ENCODE measurements at regions not wholly inside any gene's neighbourhood (a gene's known extent, or its start where the extent isn't known, plus 50 kb on each side); places are given as distances from the start of the nearest gene placed in this dataset.
"Not testable (repeated sequence)": the region's sequence is repeated elsewhere in the genome, so short reads cannot be mapped to it uniquely, and the experiment has no call there.

GRCh38 chr6:115214283-115214682 lies 846.4 kb downstream of the FRK start:
- DNase-seq = no peak

DNA sequence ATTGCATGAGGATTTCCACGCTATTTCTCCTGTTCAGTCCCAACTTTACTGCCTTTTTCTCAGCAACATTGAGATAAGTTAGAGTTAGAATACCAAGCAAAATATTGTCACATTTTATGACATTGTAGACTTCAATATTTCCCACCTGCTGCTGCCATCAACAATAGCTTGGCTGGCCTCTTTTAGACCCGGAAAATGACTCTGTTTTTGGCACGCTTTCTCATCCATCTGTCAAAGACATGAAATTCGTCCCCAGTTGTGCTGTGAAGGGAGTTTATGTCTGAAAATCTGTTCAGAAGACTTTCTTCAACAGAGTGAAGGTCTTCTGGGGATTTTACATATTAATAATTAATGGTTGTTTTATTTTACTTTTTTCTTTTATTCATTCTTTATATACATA lies 857.3 kb downstream of the FRK start:
- DNase-seq = no peak

DNA sequence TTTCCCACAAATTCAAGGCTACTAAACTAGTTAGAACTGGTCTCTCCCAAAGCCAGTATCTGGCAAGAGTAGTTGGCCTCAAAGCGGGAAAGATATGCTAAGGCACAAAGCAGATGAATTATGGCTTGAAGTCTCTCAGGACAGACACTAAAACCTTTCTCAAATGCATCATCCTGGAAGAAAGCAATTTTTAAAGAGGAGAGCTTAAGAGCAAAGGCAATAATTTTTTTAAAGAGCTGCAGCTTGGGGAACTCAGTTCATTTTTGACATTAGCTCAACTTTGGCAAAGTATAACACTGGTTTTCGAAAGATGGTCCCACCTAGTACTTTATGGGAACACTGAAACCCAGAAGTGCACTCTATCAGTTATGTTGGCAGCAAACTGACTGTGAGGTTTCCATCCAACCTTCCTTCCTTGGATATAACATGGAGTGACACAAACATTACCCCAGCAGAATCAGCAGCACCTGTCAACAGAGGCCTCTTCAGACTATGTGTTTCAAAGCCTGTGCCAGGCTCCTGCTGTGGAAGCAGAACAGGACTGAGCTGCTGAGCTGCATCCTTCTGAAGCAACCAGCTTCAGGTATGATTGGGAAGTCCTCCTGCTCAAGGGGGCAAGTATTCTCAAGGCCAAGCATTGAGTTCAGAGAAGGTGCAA lies 852.3 kb upstream of the HS3ST5 start:
- DNase-seq = no peak

DNA sequence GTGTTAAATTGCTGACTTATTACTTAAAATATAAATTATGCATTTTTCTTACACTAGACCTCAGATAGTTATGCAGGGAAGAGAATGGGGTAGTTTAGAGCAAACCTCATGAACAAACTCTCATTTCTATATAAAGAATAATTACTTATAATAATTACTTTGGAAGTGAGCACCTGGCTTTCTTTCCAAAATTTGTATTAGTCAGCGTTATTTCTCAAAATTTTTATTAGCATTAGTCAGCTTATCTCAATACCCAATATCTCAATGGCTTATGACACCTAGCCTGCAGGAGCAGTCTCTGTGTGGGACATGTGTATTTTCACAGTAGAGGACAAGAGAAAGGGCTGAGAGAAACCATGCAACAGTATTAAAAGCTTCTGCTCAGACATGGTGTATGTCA lies 849.2 kb upstream of the HS3ST5 start:
- DNase-seq = no peak

- DNase-seq = no peak
Observed at GRCh38 chr6:115190534-115190933, 847.7 kb upstream of the HS3ST5 start.

DNA sequence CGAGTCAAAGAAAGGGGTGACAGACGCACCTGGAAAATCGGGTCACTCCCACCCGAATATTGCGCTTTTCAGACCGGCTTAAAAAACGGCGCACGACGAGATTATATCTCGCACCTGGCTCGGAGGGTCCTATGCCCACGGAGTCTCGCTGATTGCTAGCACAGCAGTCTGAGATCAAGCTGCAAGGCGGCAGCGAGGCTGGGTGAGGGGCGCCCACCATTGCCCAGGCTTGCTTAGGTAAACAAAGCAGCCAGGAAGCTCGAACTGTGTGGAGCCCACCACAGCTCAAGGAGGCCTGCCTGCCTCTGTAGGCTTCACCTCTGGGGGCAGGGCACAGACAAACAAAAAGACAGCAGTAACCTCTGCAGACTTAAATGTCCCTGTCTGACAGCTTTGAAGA lies 832.6 kb upstream of the HS3ST5 start:
- DNase-seq = not testable (repeated sequence)

DNA sequence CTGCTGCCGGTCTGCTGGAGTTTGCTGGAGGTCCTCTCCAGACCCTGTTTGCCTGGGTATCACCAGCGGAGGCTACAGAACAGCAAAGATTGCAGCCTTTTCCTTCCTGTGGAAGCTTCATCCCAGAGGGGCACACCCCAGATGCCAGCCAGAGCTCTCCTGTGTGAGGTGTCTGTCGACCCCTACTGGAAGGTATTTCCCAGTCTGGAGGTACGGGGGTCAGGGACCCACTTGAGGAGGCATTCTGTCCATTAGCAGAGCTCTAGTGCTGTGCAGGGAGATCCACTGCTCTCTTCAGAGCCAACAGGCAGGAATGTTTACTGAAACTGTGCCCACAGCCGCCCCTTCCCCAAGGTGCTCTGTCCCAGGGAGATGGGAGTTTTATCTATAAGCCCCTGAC lies 823.1 kb upstream of the HS3ST5 start:
- DNase-seq = not testable (repeated sequence)

DNA sequence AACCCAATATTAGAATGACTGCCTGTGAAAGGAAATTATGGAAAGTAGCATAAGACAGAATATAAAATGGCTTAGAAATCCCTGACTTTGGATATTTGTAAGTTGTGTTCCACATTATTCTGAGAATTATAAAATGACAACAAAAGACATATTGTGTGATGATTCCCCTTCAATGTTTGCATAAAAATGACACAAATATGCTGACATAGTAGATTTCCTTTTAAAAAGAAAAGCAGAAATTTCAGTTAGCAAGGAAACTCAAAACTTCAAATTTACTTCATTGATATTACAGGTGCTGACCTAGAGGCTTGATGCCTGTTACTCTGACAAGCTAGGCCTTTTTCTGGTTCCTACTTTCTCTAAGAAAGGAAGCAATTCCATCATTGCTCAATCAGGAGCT lies 816.9 kb upstream of the HS3ST5 start:
- no peak for DNase-seq

DNA sequence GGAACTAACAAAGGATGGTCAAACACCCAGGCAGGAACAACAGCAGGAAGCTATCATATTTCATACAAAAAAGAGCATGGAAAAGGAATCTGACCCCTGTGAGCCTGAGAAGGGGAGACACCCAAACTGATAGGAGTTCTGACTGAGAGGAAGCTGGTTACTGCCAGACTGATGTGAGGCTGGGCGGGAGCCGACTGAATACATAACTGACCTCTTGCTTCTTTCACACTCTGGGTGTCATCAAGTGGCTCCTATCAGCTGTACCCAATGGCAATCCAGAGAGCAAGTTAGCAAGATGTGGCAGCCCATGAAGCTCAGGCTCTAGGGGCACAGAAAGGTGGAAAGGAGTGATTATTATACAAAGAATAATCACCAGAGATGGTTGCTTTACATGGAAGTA lies 795.1 kb upstream of the HS3ST5 start:
- DNase-seq = peak in 1 of 2 experiments; percentile 2

DNA sequence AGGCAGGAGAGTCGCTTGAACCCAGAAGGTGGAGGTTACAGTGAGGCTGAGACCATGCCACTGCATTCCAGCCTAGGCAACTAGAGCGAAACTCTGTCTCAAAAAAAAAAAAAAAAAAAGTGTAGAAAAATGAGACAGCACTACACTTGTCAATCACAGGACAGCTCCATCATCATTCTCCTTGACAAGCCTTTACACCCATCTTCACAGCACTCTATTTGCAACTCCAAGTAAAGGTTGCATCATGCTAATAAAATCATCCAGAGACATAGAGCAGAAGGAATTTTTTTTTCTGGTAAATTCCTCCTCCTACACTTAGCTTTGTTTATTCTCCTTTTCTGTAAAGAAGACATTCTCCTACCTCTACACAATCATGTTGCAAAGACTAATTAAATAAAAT lies 791.0 kb upstream of the HS3ST5 start:
- no peak for DNase-seq

GRCh38 chr6:115131709-115132490 lies 789.1 kb upstream of the HS3ST5 start:
- DNase-seq = no peak

GRCh38 chr6:115121513-115121912 lies 778.7 kb upstream of the HS3ST5 start:
- DNase-seq = not testable (repeated sequence)

- DNase-seq = no peak
Observed at GRCh38 chr6:115120391-115120790, 777.6 kb upstream of the HS3ST5 start.

GRCh38 chr6:115091461-115091860 lies 748.6 kb upstream of the HS3ST5 start:
- DNase-seq = no peak

DNA sequence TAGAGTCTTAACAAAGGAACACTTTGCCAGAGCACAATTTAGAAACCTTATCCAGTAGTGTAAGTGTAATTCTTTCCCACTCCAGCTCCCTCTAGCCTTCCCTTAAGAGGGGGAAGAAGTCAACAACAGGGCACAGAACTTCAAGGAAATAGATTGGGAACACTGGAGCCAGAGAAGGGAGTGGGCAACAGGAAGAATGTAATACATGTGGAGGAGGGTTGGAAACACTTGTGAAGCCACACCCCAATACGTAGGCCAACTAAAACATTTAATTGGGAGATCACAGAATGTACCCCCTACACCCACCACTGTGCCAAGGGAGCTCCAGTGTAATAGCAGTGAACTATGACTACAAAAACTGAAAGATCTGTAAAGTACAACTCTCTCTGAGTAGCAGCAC lies 735.7 kb upstream of the HS3ST5 start:
- DNase-seq = no peak

GRCh38 chr6:115071962-115072361 lies 729.1 kb upstream of the HS3ST5 start:
- DNase-seq = no peak

GRCh38 chr6:115067690-115068447 lies 725.0 kb upstream of the HS3ST5 start:
- no peak for DNase-seq

DNA sequence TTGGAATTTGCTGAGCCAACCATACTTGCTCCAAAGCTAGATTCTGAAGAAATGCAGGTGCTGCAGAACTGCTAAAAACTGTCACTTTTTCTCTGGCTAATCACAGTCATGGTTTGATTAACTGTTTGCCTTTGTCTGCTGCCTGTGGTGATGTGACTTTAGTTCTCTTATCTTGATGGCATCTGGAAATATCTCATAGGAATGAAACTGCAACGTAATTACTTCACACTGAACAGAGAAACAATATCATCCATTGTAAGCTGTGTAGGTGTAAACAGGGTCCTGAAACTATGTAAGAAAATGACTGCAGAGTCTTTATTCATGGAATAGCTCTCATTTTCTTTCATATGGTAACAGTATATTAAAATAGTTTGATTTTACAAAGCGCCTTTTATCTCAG lies 721.9 kb upstream of the HS3ST5 start:
- no peak for DNase-seq

DNA sequence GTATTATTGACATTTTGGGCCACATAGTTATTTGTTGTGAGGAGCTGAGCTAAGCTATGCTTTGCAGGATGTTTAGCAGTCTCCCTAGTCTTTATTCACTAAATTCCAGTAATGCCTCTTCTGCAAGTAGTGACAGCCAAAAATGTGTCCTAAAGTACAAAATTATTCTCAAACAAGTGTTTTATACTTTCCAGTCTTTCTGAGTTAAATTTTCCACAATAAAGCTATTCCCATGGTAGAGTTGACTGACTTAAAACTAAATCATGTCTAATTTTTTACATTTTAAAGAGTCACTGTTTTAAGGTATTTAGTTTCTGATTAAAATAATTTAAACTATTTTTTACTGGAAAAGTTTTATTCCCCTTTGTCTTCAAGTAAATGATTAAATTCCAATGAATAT lies 717.8 kb upstream of the HS3ST5 start:
- no peak for DNase-seq

- DNase-seq = no peak
Observed at GRCh38 chr6:115058414-115059211, 715.8 kb upstream of the HS3ST5 start.

- no peak for DNase-seq
Observed at GRCh38 chr6:115055579-115055978, 712.8 kb upstream of the HS3ST5 start.

GRCh38 chr6:115054242-115054641 lies 711.4 kb upstream of the HS3ST5 start:
- DNase-seq = peak; percentile 31 to 71
